Fibroblast of mammary gland (primary cell): ENCODE measurements at regions not wholly inside any gene's neighbourhood (a gene's known extent, or its start where the extent isn't known, plus 50 kb on each side); places are given as distances from the start of the nearest gene placed in this dataset.

Experiments
- DNase-seq: peaks from one replicate; pipeline ENCODE4 v3.0.0-alpha.2; 2010; ENCODE audit warnings: low read depth
- H3K4me3 ChIP-seq: 2 replicates; pipeline ENCODE4 v1.5.1; 2011; ENCODE audit warnings: low read depth, mild to moderate bottlenecking, low read length, moderate library complexity; ENCODE audit not compliant: control insufficient read depth
- CTCF ChIP-seq: conservative IDR thresholded peaks from 2 replicates; pipeline ENCODE4 v1.5.1; 2011; ENCODE audit warnings: low read depth, low read length, inconsistent platforms; ENCODE audit not compliant: control insufficient read depth, insufficient read depth

- no peak for DNase-seq
- H3K4me3 ChIP-seq, result no peak overlapping the region
- TF ChIP-seq CTCF, result no peak
Measured at GRCh38 chr20:7123457-7123856, 356.0 kb downstream of the BMP2 start.

- no peak for TF ChIP-seq CTCF
- no peak overlapping the region for H3K4me3 ChIP-seq
- no peak for DNase-seq
Measured at GRCh38 chr20:7124120-7124519, 356.6 kb downstream of the BMP2 start.

DNA sequence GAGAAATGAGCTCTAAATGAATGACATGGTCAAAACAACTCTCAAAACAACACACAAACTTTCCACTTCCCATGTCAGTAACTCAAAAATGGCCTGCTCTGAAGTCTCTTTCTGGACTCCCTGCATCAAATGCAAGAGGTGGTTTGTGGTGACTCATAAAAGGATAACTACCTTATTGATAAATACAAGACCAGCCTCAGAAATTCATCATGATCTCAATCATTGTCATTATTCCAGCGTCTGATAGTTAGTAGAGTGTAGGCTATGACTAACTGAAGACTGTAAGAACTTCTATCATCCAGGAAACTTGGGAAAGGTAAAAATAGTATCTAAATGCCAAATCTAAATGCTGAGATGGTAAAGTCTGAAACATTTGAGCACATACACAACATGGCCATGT, 369.4 kb downstream of the BMP2 start:
- H3K4me3 ChIP-seq, result no peak overlapping the region
- no peak for TF ChIP-seq CTCF
- DNase-seq, result no peak

- H3K4me3 ChIP-seq, result no peak overlapping the region
- DNase-seq, result no peak
- TF ChIP-seq CTCF, result no peak
Measured at GRCh38 chr20:7137395-7138151, 370.1 kb downstream of the BMP2 start.

DNA sequence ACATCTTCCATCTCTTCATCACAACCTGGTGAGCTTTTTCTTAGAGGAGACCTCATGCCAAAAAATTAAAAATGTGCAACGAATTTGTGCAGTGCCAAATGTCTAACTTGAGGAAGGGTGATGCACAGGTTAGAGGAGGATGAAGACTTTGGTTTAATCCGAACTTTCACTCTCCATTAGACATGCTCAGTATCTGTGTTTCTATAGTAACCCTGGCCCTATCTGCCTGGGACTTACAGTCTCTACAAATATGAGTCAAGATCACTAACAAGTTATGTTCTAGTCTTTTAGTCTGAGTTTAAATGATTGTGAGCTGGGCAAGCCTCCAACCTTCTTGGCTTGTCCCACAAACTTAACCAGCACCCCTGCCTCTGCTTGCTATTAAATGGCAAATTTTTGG, 377.0 kb downstream of the BMP2 start:
- DNase-seq, result no peak
- no peak overlapping the region for H3K4me3 ChIP-seq
- TF ChIP-seq CTCF, result no peak

GRCh38 chr20:7146552-7147219, 379.2 kb downstream of the BMP2 start:
- no peak overlapping the region for H3K4me3 ChIP-seq
- DNase-seq, result no peak
- TF ChIP-seq CTCF, result no peak
